Ishikawa (cell line): ENCODE measurements at regions not wholly inside any gene's neighbourhood (a gene's known extent, or its start where the extent isn't known, plus 50 kb on each side); places are given as distances from the start of the nearest gene placed in this dataset.

Experiments
- CEBPB ChIP-seq: IDR thresholded peaks from 2 replicates; pipeline ENCODE4 v1.6.1; 2012
- CREB1 ChIP-seq: IDR thresholded peaks from 2 replicates; pipeline ENCODE4 v1.6.1; 2012; ENCODE audit warnings: low read depth
- EGR1 ChIP-seq: IDR thresholded peaks from 2 replicates; pipeline ENCODE4 v1.6.1; 2012
- EP300 ChIP-seq: IDR thresholded peaks from 2 replicates; pipeline ENCODE4 v1.6.1; 2012; ENCODE audit warnings: borderline replicate concordance
- FOXM1 ChIP-seq: IDR thresholded peaks from 2 replicates; pipeline ENCODE4 v1.6.1; 2012; ENCODE audit warnings: low read depth, borderline replicate concordance
- MAX ChIP-seq: IDR thresholded peaks from 2 replicates; pipeline ENCODE4 v1.6.1; 2012
- NFIC ChIP-seq: IDR thresholded peaks from 2 replicates; pipeline ENCODE4 v1.6.1; 2012
- RAD21 ChIP-seq: IDR thresholded peaks from 2 replicates; pipeline ENCODE4 v1.6.1; 2012; ENCODE audit warnings: low read depth
- REST ChIP-seq: IDR thresholded peaks from 2 replicates; pipeline ENCODE4 v1.6.1; 2012; ENCODE audit warnings: low read depth, mild to moderate bottlenecking
- TAF1 ChIP-seq: IDR thresholded peaks from 2 replicates; pipeline ENCODE4 v1.6.1; 2012; ENCODE audit warnings: low read depth, mild to moderate bottlenecking
- TCF12 ChIP-seq: IDR thresholded peaks from 2 replicates; pipeline ENCODE4 v1.6.1; 2012; ENCODE audit warnings: low read depth
- TEAD4 ChIP-seq: IDR thresholded peaks from 2 replicates; pipeline ENCODE4 v1.6.1; 2012
- USF1 ChIP-seq: IDR thresholded peaks from 2 replicates; pipeline ENCODE4 v1.6.1; 2012
- YY1 ChIP-seq: IDR thresholded peaks from 2 replicates; pipeline ENCODE4 v1.6.1; 2012; ENCODE audit warnings: low read depth
- ZBTB7A ChIP-seq: IDR thresholded peaks from 2 replicates; pipeline ENCODE4 v1.6.1; 2012; ENCODE audit warnings: low read depth

GRCh38 chr2:215207041-215207440 lies 68.6 kb upstream of the ABCA12 start:
- TF ChIP-seq TAF1 (no peak), USF1 (no peak), REST (no peak), CEBPB (no peak)

GRCh38 chr2:215205787-215206186 lies 67.4 kb upstream of the ABCA12 start:
- TF ChIP-seq EP300 (no peak), TAF1 (no peak), TEAD4 (no peak), MAX (no peak), TCF12 (no peak), ZBTB7A (no peak), NFIC (no peak), RAD21 (no peak), CREB1 (no peak), REST (no peak), FOXM1 (no peak), EGR1 (no peak), YY1 (no peak), CEBPB (no peak), USF1 (no peak)

- TF ChIP-seq RAD21, result no peak
- no peak for TF ChIP-seq CEBPB
- no peak for TF ChIP-seq YY1
- TF ChIP-seq MAX, result no peak
- no peak for TF ChIP-seq ZBTB7A
Observed at GRCh38 chr2:215191477-215191876, 53.1 kb upstream of the ABCA12 start.

GRCh38 chr2:215190588-215190987 lies 52.2 kb upstream of the ABCA12 start:
- TF ChIP-seq YY1 (no peak), TAF1 (no peak), MAX (no peak), ZBTB7A (no peak), USF1 (no peak)

- no peak for TF ChIP-seq RAD21
- no peak for TF ChIP-seq ZBTB7A
- TF ChIP-seq CREB1, result no peak
- TF ChIP-seq TCF12, result no peak
- no peak for TF ChIP-seq MAX
- no peak for TF ChIP-seq USF1
- TF ChIP-seq FOXM1, result no peak
- TF ChIP-seq YY1, result no peak
- no peak for TF ChIP-seq EP300
- TF ChIP-seq TEAD4, result no peak
- TF ChIP-seq TAF1, result no peak
- no peak for TF ChIP-seq REST
- TF ChIP-seq NFIC, result no peak
- no peak for TF ChIP-seq CEBPB
- TF ChIP-seq EGR1, result no peak
Observed at GRCh38 chr2:215189393-215189792, 51.0 kb upstream of the ABCA12 start.
